ENCODE measurements at regions not wholly inside any gene's neighbourhood (a gene's known extent, or its start where the extent isn't known, plus 50 kb on each side); places are given as distances from the start of the nearest gene placed in this dataset.

GRCh38 chr15:95556866-95557225 is 773.7 kb upstream of the NR2F2 start:
- H3K27me3 ChIP-seq (ENCODE audit: control insufficient read depth, insufficient read depth, low read length), result no peaks in the 10 kb centered on the region
- TF ChIP-seq EZH2 (IDR thresholded peaks at IDR 0.05; ENCODE audit: low read length, missing control alignments), result no peak
- TF ChIP-seq, protein P1, sequence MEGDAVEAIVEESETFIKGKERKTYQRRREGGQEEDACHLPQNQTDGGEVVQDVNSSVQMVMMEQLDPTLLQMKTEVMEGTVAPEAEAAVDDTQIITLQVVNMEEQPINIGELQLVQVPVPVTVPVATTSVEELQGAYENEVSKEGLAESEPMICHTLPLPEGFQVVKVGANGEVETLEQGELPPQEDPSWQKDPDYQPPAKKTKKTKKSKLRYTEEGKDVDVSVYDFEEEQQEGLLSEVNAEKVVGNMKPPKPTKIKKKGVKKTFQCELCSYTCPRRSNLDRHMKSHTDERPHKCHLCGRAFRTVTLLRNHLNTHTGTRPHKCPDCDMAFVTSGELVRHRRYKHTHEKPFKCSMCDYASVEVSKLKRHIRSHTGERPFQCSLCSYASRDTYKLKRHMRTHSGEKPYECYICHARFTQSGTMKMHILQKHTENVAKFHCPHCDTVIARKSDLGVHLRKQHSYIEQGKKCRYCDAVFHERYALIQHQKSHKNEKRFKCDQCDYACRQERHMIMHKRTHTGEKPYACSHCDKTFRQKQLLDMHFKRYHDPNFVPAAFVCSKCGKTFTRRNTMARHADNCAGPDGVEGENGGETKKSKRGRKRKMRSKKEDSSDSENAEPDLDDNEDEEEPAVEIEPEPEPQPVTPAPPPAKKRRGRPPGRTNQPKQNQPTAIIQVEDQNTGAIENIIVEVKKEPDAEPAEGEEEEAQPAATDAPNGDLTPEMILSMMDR (conservative IDR thresholded peaks at IDR 0.05 in 1 of 2, IDR thresholded peaks at IDR 0.05 in 1 of 2; ENCODE audit: low read depth in 1 of 2, low read length in 2 of 2), result no peak
- H3K27ac ChIP-seq (ENCODE audit: insufficient read depth, low read length), result peak overlapping the region; percentile 66
- H3K9me3 ChIP-seq (ENCODE audit: control insufficient read depth, insufficient read depth, low read depth, low read length), result no peaks in the 10 kb centered on the region
- no peaks in the 10 kb centered on the region for H3K36me3 ChIP-seq (ENCODE audit: control insufficient read depth, insufficient read depth, low read length)
- no peak overlapping the region for H2AFZ ChIP-seq (ENCODE audit: low read length)
- peaks cover 11% of the 10 kb centered on the region for H3K4me1 ChIP-seq (ENCODE audit: control insufficient read depth, extremely low read depth, insufficient read depth, low read length)
- no peak overlapping the region for H3K4me2 ChIP-seq (ENCODE audit: extremely low read depth, insufficient read depth, low read length)
- H3K79me2 ChIP-seq (ENCODE audit: control insufficient read depth, insufficient read depth, low read length), result no peaks in the 10 kb centered on the region
- H4K20me1 ChIP-seq (ENCODE audit: control insufficient read depth, extremely low read depth, insufficient read depth, low read length), result no peaks in the 10 kb centered on the region
- no peak overlapping the region for H3K9ac ChIP-seq (ENCODE audit: insufficient read depth, low read length)
- H3K4me3 ChIP-seq (replicated peaks in 1 of 4; ENCODE audit: control extremely low read depth in 1 of 4, insufficient read depth in 1 of 4, low read depth in 3 of 4, low read length in 4 of 4), result no peak overlapping the region
- DNase-seq (ENCODE audit: low read depth in 2 of 2), result peak in 1 of 2 donors; percentile 88

DNA sequence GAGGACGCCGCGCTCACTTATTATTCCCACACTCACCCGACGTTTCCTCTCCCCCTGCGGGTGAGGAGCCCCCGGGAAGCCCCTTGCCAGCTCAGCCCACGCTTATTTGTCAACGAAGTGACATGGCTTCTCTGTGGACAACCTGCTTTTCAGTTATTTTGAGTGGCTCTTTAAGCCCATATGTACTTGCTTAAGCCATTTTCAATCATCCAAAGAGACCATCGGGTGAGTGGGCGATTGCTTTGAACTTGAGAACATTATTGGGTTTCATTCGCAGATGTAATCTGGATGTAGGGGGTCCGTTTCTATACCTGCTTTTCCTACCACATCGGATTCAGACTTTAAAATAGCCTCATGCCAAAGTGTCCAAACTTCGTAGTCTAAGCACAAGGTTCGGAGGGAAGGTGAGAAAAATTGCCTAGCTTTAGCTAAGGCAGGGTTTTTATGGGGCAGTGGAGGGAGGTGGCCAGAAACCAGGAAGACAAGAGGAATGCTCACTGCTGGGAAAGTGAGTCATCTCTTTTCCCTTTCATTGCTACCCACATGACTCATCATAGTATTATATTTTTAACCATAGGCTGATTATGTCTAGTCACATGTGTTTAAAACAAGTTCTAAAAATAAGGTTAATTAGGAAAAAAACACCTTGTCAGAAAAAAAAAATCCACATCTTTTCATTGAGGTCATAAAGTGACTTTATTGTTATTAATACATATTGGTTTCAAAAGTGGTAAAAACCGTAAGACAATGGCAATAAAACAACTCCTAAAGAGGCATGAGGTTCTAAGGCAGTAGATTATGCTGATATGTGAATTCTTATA is 773.1 kb upstream of the NR2F2 start:
- Histone ChIP-seq H3K4me3 (replicated peaks in 1 of 4; ENCODE audit: control extremely low read depth in 1 of 4, insufficient read depth in 1 of 4, low read depth in 3 of 4, low read length in 4 of 4) (no peak overlapping the region), H4K20me1 (ENCODE audit: control insufficient read depth, extremely low read depth, insufficient read depth, low read length) (no peaks in the 10 kb centered on the region), H3K4me2 (ENCODE audit: extremely low read depth, insufficient read depth, low read length) (no peak overlapping the region), H3K4me1 (ENCODE audit: control insufficient read depth, extremely low read depth, insufficient read depth, low read length) (peaks cover 11% of the 10 kb centered on the region), H3K27ac (ENCODE audit: insufficient read depth, low read length) (peak overlapping the region; percentile 66), H2AFZ (ENCODE audit: low read length) (no peak overlapping the region), H3K9ac (ENCODE audit: insufficient read depth, low read length) (no peak overlapping the region), H3K36me3 (ENCODE audit: control insufficient read depth, insufficient read depth, low read length) (no peaks in the 10 kb centered on the region), H3K79me2 (ENCODE audit: control insufficient read depth, insufficient read depth, low read length) (no peaks in the 10 kb centered on the region), H3K27me3 (ENCODE audit: control insufficient read depth, insufficient read depth, low read length) (no peaks in the 10 kb centered on the region), H3K9me3 (ENCODE audit: control insufficient read depth, insufficient read depth, low read depth, low read length) (no peaks in the 10 kb centered on the region)
- peak; percentile 93 to 96 for DNase-seq (ENCODE audit: low read depth in 2 of 2)
- TF ChIP-seq EZH2 (IDR thresholded peaks at IDR 0.05; ENCODE audit: low read length, missing control alignments), result no peak
- TF ChIP-seq, protein P1 (conservative IDR thresholded peaks at IDR 0.05 in 1 of 2, IDR thresholded peaks at IDR 0.05 in 1 of 2; ENCODE audit: low read depth in 1 of 2, low read length in 2 of 2), result no peak

DNA sequence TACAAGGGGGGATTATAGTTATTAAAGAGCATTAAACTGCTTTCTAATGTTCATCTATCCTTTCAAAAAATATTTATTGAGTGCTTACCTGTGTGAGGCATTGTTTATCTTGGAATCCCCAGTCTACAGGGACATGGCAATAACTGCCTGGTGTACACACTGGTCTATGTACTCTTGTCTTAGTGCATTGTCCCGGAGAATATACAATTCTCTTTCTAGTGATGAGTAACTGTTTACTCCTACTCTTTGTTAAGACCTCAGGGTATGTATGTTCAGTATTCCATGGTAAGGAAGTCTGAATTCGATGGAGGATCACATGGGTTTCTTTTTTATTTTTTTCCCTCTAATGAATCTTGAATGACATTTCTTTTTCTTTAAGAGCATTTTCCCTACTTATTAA is 772.4 kb upstream of the NR2F2 start:
- peak overlapping the region; percentile 49 for H3K27ac ChIP-seq (ENCODE audit: insufficient read depth, low read length)
- no peak overlapping the region for H3K4me2 ChIP-seq (ENCODE audit: extremely low read depth, insufficient read depth, low read length)
- H3K36me3 ChIP-seq (ENCODE audit: control insufficient read depth, insufficient read depth, low read length), result no peaks in the 10 kb centered on the region
- no peaks in the 10 kb centered on the region for H3K9me3 ChIP-seq (ENCODE audit: control insufficient read depth, insufficient read depth, low read depth, low read length)
- H3K27me3 ChIP-seq (ENCODE audit: control insufficient read depth, insufficient read depth, low read length), result no peaks in the 10 kb centered on the region
- no peaks in the 10 kb centered on the region for H4K20me1 ChIP-seq (ENCODE audit: control insufficient read depth, extremely low read depth, insufficient read depth, low read length)
- peaks cover 11% of the 10 kb centered on the region for H3K4me1 ChIP-seq (ENCODE audit: control insufficient read depth, extremely low read depth, insufficient read depth, low read length)
- TF ChIP-seq, protein P1 (conservative IDR thresholded peaks at IDR 0.05 in 1 of 2, IDR thresholded peaks at IDR 0.05 in 1 of 2; ENCODE audit: low read depth in 1 of 2, low read length in 2 of 2), result no peak
- no peak for TF ChIP-seq EZH2 (IDR thresholded peaks at IDR 0.05; ENCODE audit: low read length, missing control alignments)
- no peaks in the 10 kb centered on the region for H3K79me2 ChIP-seq (ENCODE audit: control insufficient read depth, insufficient read depth, low read length)
- no peak overlapping the region for H3K4me3 ChIP-seq (replicated peaks in 1 of 4; ENCODE audit: control extremely low read depth in 1 of 4, insufficient read depth in 1 of 4, low read depth in 3 of 4, low read length in 4 of 4)
- H3K9ac ChIP-seq (ENCODE audit: insufficient read depth, low read length), result no peak overlapping the region
- peak; percentile 15 to 37 for DNase-seq (ENCODE audit: low read depth in 2 of 2)
- no peak overlapping the region for H2AFZ ChIP-seq (ENCODE audit: low read length)

Data from fibroblast of lung (primary cell).